ENCODE measurements at regions not wholly inside any gene's neighbourhood (a gene's known extent, or its start where the extent isn't known, plus 50 kb on each side); places are given as distances from the start of the nearest gene placed in this dataset.

DNA sequence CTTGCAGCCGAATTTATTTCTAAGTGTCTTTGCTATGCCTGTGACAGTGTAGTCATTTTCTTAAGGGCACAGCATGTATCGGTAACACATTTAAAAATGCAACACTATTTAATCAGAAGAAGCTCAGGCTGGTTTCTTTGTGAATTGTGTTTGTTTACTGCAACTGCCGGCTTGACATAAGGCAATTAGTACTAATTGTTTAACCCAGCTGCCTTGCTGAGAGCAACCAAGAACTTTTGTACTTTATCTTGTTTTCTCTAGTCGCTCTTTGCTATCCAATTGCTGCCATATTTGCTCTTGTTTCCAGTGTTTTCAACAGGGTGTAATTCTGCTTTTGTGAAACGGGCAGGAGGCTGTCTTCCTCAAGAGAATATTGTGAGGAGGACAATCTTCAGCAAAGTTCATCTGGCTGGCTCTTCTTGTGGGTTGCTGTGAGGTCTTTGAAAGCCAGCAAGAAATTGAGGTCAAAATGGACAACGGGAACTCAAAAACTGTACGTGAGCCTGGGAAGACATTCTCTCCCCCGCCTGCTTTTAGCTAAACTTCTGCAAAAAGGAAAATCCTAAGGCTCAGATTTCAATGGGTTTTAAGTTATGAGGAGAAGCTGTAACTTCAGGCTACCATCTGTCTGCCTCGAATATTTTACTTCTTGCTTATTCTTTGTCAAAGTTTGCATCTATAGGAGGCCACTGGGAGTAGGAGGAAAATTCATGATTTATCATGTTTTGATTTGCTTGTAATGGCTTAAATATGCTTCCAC lies 75.8 kb upstream of the TSHZ3 start:
- ATAC-seq (ENCODE audit: low read depth) (peak; percentile 26; the same call in 1 of the 2 replicates), DNase-seq (peak; percentile 33)
- H2AK5ac ChIP-seq (ENCODE audit: low read depth, low read length) = no peak overlapping the region
- no peaks in the 10 kb centered on the region for H3K36me3 ChIP-seq (ENCODE audit: control insufficient read depth, insufficient read depth, low read length)
- H2BK20ac ChIP-seq (ENCODE audit: low read depth, low read length) = no peak overlapping the region
- no peak overlapping the region for H2AK9ac ChIP-seq (replicated peaks; ENCODE audit: low read depth, low read length, poor library complexity)
- no peak for TF ChIP-seq CHD1 (IDR thresholded peaks at IDR 0.05; ENCODE audit: low read depth, low read length)
- TF ChIP-seq NFE2L2 (IDR thresholded peaks at IDR 0.05; ENCODE audit: low read depth, low read length) = no peak
- no peak for TF ChIP-seq RAD21 (IDR thresholded peaks at IDR 0.05; ENCODE audit: low read length)
- TF ChIP-seq BHLHE40 (IDR thresholded peaks at IDR 0.05; ENCODE audit: low read depth, low read length) = no peak
- TF ChIP-seq, protein P1, sequence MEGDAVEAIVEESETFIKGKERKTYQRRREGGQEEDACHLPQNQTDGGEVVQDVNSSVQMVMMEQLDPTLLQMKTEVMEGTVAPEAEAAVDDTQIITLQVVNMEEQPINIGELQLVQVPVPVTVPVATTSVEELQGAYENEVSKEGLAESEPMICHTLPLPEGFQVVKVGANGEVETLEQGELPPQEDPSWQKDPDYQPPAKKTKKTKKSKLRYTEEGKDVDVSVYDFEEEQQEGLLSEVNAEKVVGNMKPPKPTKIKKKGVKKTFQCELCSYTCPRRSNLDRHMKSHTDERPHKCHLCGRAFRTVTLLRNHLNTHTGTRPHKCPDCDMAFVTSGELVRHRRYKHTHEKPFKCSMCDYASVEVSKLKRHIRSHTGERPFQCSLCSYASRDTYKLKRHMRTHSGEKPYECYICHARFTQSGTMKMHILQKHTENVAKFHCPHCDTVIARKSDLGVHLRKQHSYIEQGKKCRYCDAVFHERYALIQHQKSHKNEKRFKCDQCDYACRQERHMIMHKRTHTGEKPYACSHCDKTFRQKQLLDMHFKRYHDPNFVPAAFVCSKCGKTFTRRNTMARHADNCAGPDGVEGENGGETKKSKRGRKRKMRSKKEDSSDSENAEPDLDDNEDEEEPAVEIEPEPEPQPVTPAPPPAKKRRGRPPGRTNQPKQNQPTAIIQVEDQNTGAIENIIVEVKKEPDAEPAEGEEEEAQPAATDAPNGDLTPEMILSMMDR (conservative IDR thresholded peaks at IDR 0.05; ENCODE audit: low read depth, low read length) = no peak
- no peak for TF ChIP-seq SMC3 (IDR thresholded peaks at IDR 0.05; ENCODE audit: low read depth, low read length)
- TF ChIP-seq CEBPB (IDR thresholded peaks at IDR 0.05; ENCODE audit: low read depth, low read length) = no peak
- TF ChIP-seq RCOR1 (IDR thresholded peaks at IDR 0.05; ENCODE audit: insufficient replicate concordance, low read length) = no peak
- TF ChIP-seq FOS (IDR thresholded peaks at IDR 0.05; ENCODE audit: low read depth, low read length) = no peak
- no peak for TF ChIP-seq MAFK (IDR thresholded peaks at IDR 0.05; ENCODE audit: low read depth, low read length)
- no peak for TF ChIP-seq RFX5 (IDR thresholded peaks at IDR 0.05; ENCODE audit: low read depth, low read length)
- H2BK15ac ChIP-seq (ENCODE audit: low read depth, low read length) = no peak overlapping the region
- no peaks in the 10 kb centered on the region for H3K79me1 ChIP-seq (ENCODE audit: low read depth in 1 of 2, low read length in 2 of 2)
- H4K91ac ChIP-seq (ENCODE audit: insufficient read depth, low read depth, low read length) = no peak overlapping the region
- no peaks in the 10 kb centered on the region for H3K9me1 ChIP-seq (ENCODE audit: insufficient read depth, low read length)
- dilution Hi-C loops (cut with HindIII; ENCODE audit: low sequenced_read_pairs, unreplicated experiment) (no loop called here), intact Hi-C loops (cut with micrococcal nuclease) (no loop called here), in situ Hi-C loops (cut with MboI; ENCODE audit: low sequenced_read_pairs) (no loop called here)
- H4K20me1 ChIP-seq (ENCODE audit: insufficient read depth, low read length) = no peaks in the 10 kb centered on the region
- peak overlapping the region; percentile 76; the same call in 1 of the 2 replicates for H3K27ac ChIP-seq (ENCODE audit: insufficient read depth, low read length)
- WGBS, 2 experiments (ENCODE audit: extremely low coverage in 2 of 2, insufficient read length in 1 of 2) = 80% methylated on average over 1 of the region's 9 CpGs; no CpG with 5 or more reads in 1 of the 2 experiments
- no peak overlapping the region for H3K23ac ChIP-seq (ENCODE audit: low read depth, low read length)
- no peaks in the 10 kb centered on the region for H3K9me3 ChIP-seq (ENCODE audit: control insufficient read depth, insufficient read depth, low read length)
- POLR2A ChIA-PET (ENCODE audit: unreplicated experiment) = no interaction called here
- BruUV-seq (replicated peaks) = no TSS peak
- no peak overlapping the region for H3K56ac ChIP-seq (ENCODE audit: extremely low read depth, insufficient read depth, low read length)
- peaks cover 2% of the 10 kb centered on the region for H3K27me3 ChIP-seq (ENCODE audit: control insufficient read depth, insufficient read depth, low read length)
- CTCF ChIA-PET = no interaction called here
- peaks cover 6% of the 10 kb centered on the region; the same call in 1 of the 2 replicates for H3K4me1 ChIP-seq (ENCODE audit: control insufficient read depth, insufficient read depth, low read length)
- no peak overlapping the region for H3K14ac ChIP-seq (replicated peaks; ENCODE audit: low read depth, low read length)
- H3K9ac ChIP-seq (ENCODE audit: low read depth, low read length) = no peak overlapping the region
- no peak overlapping the region for H2BK120ac ChIP-seq (ENCODE audit: low read depth, low read length)
- no peak overlapping the region for H2BK5ac ChIP-seq (ENCODE audit: low read depth, low read length, poor library complexity, severe bottlenecking)
- peak overlapping the region; percentile 7 for H3K4me2 ChIP-seq (ENCODE audit: low read depth, low read length)
- no peak overlapping the region for H4K8ac ChIP-seq (ENCODE audit: low read depth in 2 of 2, low read length in 2 of 2)
- no peak overlapping the region for H3K4ac ChIP-seq (ENCODE audit: low read depth, low read length)
- H3K18ac ChIP-seq (ENCODE audit: low read depth, low read length) = peak overlapping the region; percentile 2; the same call in 1 of the 2 replicates
- H4K5ac ChIP-seq (ENCODE audit: low read depth, low read length) = peak overlapping the region; percentile 9; the same call in 1 of the 2 replicates
- no peak overlapping the region for H2AFZ ChIP-seq (replicated peaks; ENCODE audit: low read length, poor library complexity)
- no peak overlapping the region for H3K4me3 ChIP-seq (ENCODE audit: insufficient read depth, low read depth, low read length)

Data from IMR-90 (cell line).